ENCODE measurements at regions not wholly inside any gene's neighbourhood (a gene's known extent, or its start where the extent isn't known, plus 50 kb on each side); places are given as distances from the start of the nearest gene placed in this dataset.

DNA sequence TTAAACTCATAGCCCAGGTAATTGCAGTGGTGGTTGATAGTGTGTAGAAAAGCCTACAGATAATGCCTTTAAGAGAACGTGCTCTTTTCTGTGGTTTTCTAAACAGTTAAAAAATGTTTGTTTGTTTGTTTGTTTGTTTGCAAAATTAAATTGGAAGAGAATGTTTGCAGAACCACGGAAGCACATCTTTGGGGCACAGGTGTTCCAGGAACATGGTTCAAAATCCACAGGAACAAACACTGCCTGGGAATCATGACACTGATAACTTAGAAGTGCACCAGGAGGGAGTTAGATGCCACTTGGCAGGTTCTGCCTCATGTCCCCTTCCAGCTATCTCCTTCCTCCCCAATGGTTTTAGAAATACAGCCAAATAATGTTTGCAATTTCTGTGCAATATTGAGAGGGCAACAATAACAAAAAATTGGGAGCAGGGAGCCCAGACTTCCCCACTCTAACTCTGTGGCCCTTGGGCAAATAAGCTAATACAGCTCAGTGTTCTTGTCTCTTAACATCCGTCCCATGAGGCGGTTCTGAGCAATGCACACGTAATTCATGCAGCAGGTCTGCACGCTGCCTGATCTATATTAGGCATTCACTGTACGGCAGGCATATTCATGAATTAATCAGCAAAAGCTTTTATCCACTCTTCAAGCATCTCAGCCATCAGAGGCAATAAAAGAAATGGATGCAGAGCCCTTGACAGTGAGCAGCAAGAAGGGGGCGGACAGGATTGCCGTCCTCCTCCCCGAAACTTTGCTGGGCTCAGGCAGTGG, 274.3 kb upstream of the FOXQ1 start:
- DNase-seq (ENCODE audit: low read depth in 3 of 3), result no peak

DNA sequence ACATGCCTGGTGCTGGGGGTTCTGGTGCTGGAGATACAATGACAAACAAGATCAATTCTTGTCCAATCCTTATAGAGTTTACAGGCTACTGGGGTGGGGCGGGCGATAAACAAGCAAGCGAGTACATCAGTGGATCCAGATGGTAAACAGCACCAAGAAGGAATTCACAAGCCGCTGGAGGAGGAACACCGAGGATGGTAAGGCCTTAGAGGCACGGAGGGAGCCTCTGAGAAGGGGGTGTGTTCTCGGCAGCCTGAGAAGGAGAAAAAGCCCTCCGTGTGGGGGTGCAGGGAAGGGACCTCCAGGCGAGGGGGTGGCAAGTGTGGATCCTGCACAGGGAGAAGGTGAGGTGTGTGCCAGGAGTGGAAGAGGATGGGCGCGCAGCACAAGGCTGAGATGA, 276.5 kb upstream of the FOXQ1 start:
- no peak for DNase-seq (ENCODE audit: low read depth in 3 of 3)

DNA sequence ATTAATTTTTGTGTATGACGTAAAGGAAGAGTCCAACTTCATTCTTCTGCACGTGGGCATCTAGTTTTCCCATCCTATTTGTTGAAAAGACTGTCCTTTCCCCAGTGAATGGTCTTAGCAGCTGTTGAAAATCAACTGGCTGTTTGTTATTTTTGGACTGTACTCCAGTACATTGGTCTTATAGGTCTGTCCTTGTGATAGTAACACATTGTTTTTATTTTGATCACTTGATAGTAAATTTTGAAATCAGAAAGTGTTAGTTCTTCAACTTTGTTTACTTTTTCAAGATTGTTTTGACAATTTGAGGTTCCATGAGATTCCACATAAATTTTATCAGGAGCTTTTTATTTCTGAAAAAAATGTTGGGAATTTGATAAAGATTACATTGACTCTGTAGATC, 280.2 kb upstream of the FOXQ1 start:
- DNase-seq (ENCODE audit: low read depth in 3 of 3), result no peak

- DNase-seq (ENCODE audit: low read depth in 3 of 3), result no peak
Measured at GRCh38 chr6:1029141-1029540, 282.8 kb upstream of the FOXQ1 start.

- DNase-seq (ENCODE audit: low read depth in 3 of 3), result no peak
Measured at GRCh38 chr6:1028723-1029122, 283.2 kb upstream of the FOXQ1 start.

DNA sequence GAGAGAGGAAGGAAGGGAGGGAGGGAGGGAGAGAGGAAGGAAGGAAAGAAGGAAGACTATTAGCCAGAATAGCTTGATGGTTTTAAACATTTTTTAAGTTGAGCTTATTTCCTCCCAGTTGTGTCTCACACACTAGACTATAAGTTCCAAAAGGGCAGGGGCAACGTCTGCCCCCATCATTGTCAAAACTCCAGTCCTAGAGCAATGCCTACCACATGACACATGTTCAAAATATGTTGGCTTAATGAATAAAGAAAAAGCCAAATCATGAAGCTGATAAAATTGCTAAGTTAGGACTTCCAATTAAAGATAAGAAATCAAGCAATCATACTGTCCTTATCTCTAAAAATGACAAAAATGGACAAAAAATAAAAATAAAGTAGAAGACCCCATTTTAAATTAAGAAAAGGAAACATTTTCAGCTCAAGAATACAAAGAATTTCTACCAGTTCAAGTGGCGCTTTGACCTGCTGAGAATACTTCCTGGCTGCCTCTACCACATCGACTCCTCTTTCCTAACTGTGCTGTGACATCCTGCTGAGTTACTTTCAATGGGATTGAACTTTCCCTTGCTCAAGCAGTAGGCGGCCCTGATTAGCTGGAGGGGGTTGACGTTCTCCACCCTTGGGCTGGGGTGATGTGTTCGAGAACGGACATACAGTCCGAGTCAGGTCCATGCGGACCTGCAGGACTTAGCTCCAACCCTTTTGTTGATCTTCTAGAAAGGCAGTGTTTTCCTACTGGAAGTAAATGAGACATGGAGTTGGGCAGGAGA, 283.9 kb upstream of the FOXQ1 start:
- DNase-seq (ENCODE audit: low read depth in 3 of 3), result no peak

- DNase-seq (ENCODE audit: low read depth in 3 of 3), result no peak
Measured at GRCh38 chr6:1027109-1027794, 284.6 kb upstream of the FOXQ1 start.

GRCh38 chr6:1025821-1026220, 286.1 kb upstream of the FOXQ1 start:
- no peak for DNase-seq (ENCODE audit: low read depth in 3 of 3)

DNA sequence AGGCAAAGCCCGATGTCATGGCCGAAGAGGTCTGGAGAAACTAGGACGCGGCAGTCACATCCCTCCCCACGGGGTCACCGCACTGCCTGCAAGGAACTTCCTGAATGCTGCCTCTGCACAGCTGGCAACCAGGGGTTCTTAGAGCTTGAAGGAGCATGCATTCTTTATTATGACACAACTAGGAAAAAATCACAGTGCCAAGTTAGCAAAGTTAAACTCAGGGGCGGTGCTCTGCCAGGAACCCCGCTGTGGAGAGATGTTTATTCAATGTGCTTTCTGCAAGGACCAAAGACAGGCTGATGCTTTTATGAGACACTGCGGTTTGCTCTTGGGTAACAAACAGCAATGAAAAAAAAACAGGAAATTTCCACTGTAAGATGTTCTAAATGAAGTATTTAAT, 287.3 kb upstream of the FOXQ1 start:
- no peak for DNase-seq (ENCODE audit: low read depth in 3 of 3)

- DNase-seq (ENCODE audit: low read depth in 3 of 3), result no peak
Measured at GRCh38 chr6:1024161-1024560, 287.7 kb upstream of the FOXQ1 start.

DNA sequence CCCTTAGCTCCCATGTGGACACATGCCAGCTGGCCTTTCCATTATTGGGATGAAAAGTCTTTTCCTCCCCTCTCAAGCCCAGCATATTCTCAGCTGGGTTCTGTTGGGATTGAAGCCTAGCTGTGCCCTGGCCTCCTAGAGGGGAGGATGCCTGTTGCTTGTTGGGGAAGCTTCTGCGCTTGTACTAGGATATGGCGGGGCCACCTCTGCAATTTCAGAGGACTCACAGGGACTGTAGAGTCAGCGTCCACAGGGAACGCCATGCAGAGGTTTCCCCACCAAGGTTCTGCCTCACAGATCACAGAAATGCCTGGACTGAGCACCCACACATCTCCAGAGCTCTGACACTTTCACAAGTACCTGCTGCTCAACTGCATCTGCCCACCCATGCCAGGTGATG, 288.7 kb upstream of the FOXQ1 start:
- no peak for DNase-seq (ENCODE audit: low read depth in 3 of 3)

DNA sequence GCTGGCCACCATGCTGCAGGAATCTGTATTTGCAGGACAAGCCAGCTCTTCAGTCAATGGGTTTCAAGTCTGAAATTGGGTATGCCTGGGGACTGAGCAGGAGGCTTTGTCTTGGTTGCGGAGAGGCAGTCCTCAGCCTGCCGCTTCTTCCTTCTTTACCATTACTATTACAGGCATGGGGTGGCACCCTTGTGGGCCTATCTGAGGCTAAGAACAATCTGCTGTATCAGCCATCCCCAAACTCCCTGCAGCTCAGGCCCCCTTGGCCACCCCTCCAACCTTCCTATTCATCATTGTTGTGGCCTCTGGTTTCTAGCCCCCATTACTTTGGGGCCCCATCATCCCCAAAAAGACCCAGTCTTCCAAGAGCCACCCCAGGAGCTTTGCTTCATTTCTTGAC, 289.2 kb upstream of the FOXQ1 start:
- DNase-seq (ENCODE audit: low read depth in 3 of 3), result no peak

DNA sequence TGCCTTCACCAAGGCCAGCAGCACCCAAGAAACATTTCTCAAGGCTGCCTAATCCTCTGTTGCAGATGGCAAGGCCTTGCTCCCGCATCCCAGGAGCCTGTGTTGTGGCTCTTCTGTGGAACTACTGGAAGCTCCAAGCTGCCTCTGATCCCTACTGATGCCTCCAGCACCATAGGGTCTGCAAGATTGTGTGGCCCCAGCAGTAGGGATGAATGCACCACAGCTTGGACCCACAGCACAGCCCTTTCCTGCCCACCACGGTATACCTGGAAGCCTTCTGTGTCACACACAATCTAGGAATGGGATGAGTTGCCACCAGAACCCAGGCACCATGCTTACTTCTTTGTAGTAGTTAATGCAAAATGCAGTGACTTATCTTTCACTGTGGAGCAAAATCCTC, 291.1 kb upstream of the FOXQ1 start:
- DNase-seq (ENCODE audit: low read depth in 3 of 3), result no peak

DNA sequence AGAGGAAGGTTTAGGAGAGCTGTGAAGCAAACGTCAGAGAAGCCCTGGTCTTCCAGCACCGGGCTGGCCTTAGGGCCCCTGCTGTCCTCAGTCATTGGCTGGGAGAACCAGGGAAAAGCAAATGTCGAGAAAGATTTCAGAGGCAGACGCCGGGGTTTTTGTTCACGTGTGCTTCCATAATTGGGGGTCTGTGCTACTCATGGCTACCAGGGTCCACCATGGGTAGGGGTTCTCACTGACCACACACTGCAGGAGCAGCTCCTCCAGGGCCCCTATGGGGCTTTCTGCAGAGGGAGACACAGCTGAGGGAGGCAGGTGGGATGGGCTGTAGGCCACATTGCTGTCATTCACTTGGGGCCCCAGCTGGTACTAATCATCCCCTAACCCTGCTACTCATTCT, 291.8 kb upstream of the FOXQ1 start:
- no peak for DNase-seq (ENCODE audit: low read depth in 3 of 3)

DNA sequence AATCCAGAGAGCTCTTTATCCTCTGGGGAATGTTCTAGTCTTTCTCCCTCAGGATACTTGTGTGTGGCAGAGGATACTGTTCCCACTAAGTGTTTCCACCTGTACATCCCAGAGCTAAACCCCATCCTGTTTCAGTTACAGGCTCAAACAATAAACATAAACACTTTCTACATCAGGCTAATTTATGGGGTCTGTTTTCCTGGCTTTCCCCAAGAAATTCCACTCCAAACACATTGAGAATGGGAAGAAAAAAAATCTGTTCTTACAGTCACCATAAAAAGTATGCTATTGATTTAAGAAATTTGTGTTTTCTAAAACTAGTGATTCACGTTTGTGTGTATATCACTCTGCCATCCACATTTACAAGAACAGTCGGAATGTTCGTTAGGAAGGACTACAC, 293.9 kb upstream of the FOXQ1 start:
- no peak for DNase-seq (ENCODE audit: low read depth in 3 of 3)

GRCh38 chr6:1016329-1017302, 295.3 kb upstream of the FOXQ1 start:
- DNase-seq (ENCODE audit: low read depth in 3 of 3), result no peak

DNA sequence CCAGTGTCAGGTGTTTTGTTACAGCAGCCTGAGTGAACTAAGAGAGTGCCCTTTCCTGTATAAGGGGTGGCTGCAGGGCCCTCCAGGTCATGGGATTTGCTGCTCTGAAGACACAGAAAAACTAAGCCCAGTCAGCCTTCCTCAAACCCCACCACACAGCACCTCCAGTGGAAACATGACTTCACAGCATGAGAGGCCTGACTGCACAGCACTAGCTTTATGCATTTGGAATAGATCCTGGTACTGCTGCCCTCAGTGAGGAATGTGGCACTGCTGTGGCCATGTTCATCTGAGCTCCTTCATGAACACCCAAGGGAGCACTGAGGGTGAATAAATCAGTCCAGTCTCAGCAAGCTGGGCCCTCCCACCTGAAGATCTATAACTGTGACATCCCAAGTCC, 296.1 kb upstream of the FOXQ1 start:
- DNase-seq (ENCODE audit: low read depth in 3 of 3), result no peak

DNA sequence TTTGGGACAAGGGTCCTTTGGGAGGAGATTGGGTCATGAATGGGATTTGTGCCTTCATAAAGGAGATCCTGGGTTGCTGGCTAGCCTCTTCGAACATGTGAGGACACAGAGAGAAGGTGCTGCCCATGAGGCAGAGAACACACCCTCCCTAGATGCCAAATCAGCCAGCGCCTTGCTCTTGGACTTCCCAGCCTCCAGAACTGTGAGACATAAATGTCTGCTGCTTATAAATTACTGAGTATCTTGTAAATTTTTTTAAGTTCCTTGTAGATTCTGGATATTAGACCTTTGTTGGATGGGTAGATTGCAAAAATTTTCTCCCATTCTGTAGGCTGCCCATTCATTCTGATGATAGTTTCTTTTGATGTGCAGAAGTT, 297.5 kb upstream of the FOXQ1 start:
- no peak for DNase-seq (ENCODE audit: low read depth in 3 of 3)

DNA sequence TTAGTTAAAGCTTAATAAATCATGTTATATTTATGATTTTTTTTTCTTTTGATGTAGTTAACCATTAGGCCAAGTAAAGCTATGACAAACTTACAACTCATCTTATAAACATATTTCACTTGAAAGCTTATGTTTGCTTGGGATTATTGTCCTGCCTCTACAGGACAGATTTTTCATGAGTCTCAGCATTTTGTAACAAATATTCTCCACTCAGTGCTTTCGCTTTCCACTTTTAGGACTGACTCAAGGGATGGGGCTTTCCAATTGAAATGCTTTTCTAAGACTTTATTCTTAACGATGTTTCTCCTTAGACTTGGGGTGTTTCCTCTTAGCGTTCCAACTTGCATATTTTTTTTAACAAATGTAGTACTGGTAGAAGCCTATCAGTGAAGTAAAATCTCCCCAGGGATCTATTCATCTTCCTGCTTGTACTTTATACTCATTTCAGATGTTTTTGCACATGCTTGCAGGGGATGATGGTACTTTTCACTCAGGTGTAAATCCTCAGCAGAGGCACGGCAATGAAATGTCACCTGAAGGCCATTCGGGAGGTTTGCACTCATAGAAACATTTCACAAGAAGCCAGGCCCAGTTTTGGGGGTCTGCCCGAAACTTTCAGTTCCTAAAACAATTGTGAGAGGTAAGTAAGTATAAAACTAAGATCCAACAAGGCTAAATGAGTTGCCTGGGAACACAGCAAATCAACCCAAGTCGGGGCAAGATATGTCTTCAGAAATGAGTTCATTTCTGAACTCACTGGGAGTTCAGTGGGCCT, 298.1 kb upstream of the FOXQ1 start:
- DNase-seq (ENCODE audit: low read depth in 3 of 3), result no peak

DNA sequence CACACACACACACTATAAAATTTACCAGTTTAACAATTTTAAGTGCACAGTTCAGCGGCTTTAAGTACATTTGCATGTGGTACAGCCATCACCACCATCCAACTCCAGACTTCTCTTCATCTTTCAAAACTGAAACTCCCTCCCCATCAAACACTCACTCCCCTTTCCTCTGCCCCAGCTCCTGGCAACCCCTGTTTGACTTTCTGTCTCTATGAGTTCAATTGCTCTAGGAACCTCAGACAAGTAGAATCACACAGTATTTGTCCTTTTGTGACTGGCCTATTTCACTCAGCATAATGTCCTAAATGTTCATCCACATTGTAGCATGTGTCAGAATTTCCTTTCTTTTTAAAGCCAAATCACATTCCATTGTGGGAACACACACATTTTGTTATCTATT, 302.8 kb upstream of the FOXQ1 start:
- DNase-seq (ENCODE audit: low read depth in 3 of 3), result no peak

GRCh38 chr6:1007159-1007558, 304.7 kb upstream of the FOXQ1 start:
- no peak for DNase-seq (ENCODE audit: low read depth in 3 of 3)

Measured in stimulated activated CD4-positive, alpha-beta T cell treated with anti-CD3 and anti-CD28 coated beads, TNF-alpha, amount 100 ng/mL, for 48 hours (primary cell).